OCI-LY1 (cell line): ENCODE measurements at regions not wholly inside any gene's neighbourhood (a gene's known extent, or its start where the extent isn't known, plus 50 kb on each side); places are given as distances from the start of the nearest gene placed in this dataset.

ENCODE experiments used
- EZH2 ChIP-seq: fragments of 200-600 bp; sonication (generic), shearing (Covaris generic); IDR thresholded peaks from 2 replicates; pipeline ENCODE4 v1.8.0; 2017; ENCODE audit warnings: borderline replicate concordance, mixed run types, mild to moderate bottlenecking, antibody characterized with exemption, low read length, moderate library complexity, mixed read lengths
- TF ChIP-seq, protein P1 (sequence below): fragments of 200-600 bp; sonication (generic), shearing (Covaris generic); IDR thresholded peaks from 2 replicates; pipeline ENCODE4 v1.5.1; 2017; ENCODE audit warnings: mild to moderate bottlenecking, antibody characterized with exemption, low read length, moderate library complexity, mixed read lengths

GRCh38 chr1:98110674-98111073, 189.8 kb upstream of the DPYD start:
- TF ChIP-seq, protein P1, sequence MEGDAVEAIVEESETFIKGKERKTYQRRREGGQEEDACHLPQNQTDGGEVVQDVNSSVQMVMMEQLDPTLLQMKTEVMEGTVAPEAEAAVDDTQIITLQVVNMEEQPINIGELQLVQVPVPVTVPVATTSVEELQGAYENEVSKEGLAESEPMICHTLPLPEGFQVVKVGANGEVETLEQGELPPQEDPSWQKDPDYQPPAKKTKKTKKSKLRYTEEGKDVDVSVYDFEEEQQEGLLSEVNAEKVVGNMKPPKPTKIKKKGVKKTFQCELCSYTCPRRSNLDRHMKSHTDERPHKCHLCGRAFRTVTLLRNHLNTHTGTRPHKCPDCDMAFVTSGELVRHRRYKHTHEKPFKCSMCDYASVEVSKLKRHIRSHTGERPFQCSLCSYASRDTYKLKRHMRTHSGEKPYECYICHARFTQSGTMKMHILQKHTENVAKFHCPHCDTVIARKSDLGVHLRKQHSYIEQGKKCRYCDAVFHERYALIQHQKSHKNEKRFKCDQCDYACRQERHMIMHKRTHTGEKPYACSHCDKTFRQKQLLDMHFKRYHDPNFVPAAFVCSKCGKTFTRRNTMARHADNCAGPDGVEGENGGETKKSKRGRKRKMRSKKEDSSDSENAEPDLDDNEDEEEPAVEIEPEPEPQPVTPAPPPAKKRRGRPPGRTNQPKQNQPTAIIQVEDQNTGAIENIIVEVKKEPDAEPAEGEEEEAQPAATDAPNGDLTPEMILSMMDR: no peak
- no peak for TF ChIP-seq EZH2
